ENCODE measurements at regions not wholly inside any gene's neighbourhood (a gene's known extent, or its start where the extent isn't known, plus 50 kb on each side); places are given as distances from the start of the nearest gene placed in this dataset.

GRCh38 chr4:23068287-23068686, 375.6 kb downstream of the GBA3 start:
- Histone ChIP-seq H3K9me3 (ENCODE audit: control insufficient read depth, low read length) (no peaks in the 10 kb centered on the region), H3K27me3 (ENCODE audit: control insufficient read depth, insufficient read depth, low read length, poor library complexity, severe bottlenecking) (no peaks in the 10 kb centered on the region), H3K27ac (ENCODE audit: insufficient read depth, low read depth, low read length, poor library complexity, severe bottlenecking) (no peak overlapping the region), H3K4me3 (ENCODE audit: insufficient read depth, low read depth, low read length) (no peak overlapping the region), H3K36me3 (ENCODE audit: control insufficient read depth, insufficient read depth, low read length) (no peaks in the 10 kb centered on the region), H3K4me1 (ENCODE audit: control insufficient read depth, insufficient read depth, low read length) (no peaks in the 10 kb centered on the region)
- 93 to 97% methylated on average over 4 to 5 of the region's 5 CpGs for WGBS, 2 experiments

GRCh38 chr4:23062188-23062587, 369.5 kb downstream of the GBA3 start:
- Histone ChIP-seq H3K27me3 (ENCODE audit: control insufficient read depth, insufficient read depth, low read length, poor library complexity, severe bottlenecking) (no peaks in the 10 kb centered on the region), H3K4me3 (ENCODE audit: insufficient read depth, low read depth, low read length) (no peak overlapping the region), H3K36me3 (ENCODE audit: control insufficient read depth, insufficient read depth, low read length) (no peaks in the 10 kb centered on the region), H3K4me1 (ENCODE audit: control insufficient read depth, insufficient read depth, low read length) (peaks cover 3% of the 10 kb centered on the region), H3K9me3 (ENCODE audit: control insufficient read depth, low read length) (no peaks in the 10 kb centered on the region), H3K27ac (ENCODE audit: insufficient read depth, low read depth, low read length, poor library complexity, severe bottlenecking) (no peak overlapping the region)
- WGBS, 2 experiments, result 83 to 96% methylated on average over 2 of the region's 2 CpGs

- Histone ChIP-seq H3K36me3 (ENCODE audit: control insufficient read depth, insufficient read depth, low read length) (no peaks in the 10 kb centered on the region), H3K4me1 (ENCODE audit: control insufficient read depth, insufficient read depth, low read length) (peaks cover 3% of the 10 kb centered on the region), H3K27ac (ENCODE audit: insufficient read depth, low read depth, low read length, poor library complexity, severe bottlenecking) (no peak overlapping the region), H3K9me3 (ENCODE audit: control insufficient read depth, low read length) (no peaks in the 10 kb centered on the region), H3K27me3 (ENCODE audit: control insufficient read depth, insufficient read depth, low read length, poor library complexity, severe bottlenecking) (no peaks in the 10 kb centered on the region), H3K4me3 (ENCODE audit: insufficient read depth, low read depth, low read length) (no peak overlapping the region)
- 96 to 97% methylated on average over 3 of the region's 3 CpGs for WGBS, 2 experiments
Measured at GRCh38 chr4:23061431-23061830, 368.7 kb downstream of the GBA3 start.

- WGBS, 2 experiments, result 79 to 93% methylated on average over 1 of the region's 1 CpG
- Histone ChIP-seq H3K36me3 (ENCODE audit: control insufficient read depth, insufficient read depth, low read length) (no peaks in the 10 kb centered on the region), H3K4me3 (ENCODE audit: insufficient read depth, low read depth, low read length) (no peak overlapping the region), H3K27me3 (ENCODE audit: control insufficient read depth, insufficient read depth, low read length, poor library complexity, severe bottlenecking) (no peaks in the 10 kb centered on the region), H3K4me1 (ENCODE audit: control insufficient read depth, insufficient read depth, low read length) (peaks cover 3% of the 10 kb centered on the region), H3K27ac (ENCODE audit: insufficient read depth, low read depth, low read length, poor library complexity, severe bottlenecking) (no peak overlapping the region), H3K9me3 (ENCODE audit: control insufficient read depth, low read length) (no peaks in the 10 kb centered on the region)
Measured at GRCh38 chr4:23060776-23061175, 368.0 kb downstream of the GBA3 start.

GRCh38 chr4:23058165-23058776, 365.5 kb downstream of the GBA3 start:
- no peak overlapping the region for H3K27ac ChIP-seq (ENCODE audit: insufficient read depth, low read depth, low read length, poor library complexity, severe bottlenecking)
- H3K9me3 ChIP-seq (ENCODE audit: control insufficient read depth, low read length), result no peaks in the 10 kb centered on the region
- peaks cover 3% of the 10 kb centered on the region for H3K4me1 ChIP-seq (ENCODE audit: control insufficient read depth, insufficient read depth, low read length)
- no peak overlapping the region for H3K4me3 ChIP-seq (ENCODE audit: insufficient read depth, low read depth, low read length)
- H3K36me3 ChIP-seq (ENCODE audit: control insufficient read depth, insufficient read depth, low read length), result no peaks in the 10 kb centered on the region
- no peaks in the 10 kb centered on the region for H3K27me3 ChIP-seq (ENCODE audit: control insufficient read depth, insufficient read depth, low read length, poor library complexity, severe bottlenecking)

- Histone ChIP-seq H3K9me3 (ENCODE audit: control insufficient read depth, low read length) (no peaks in the 10 kb centered on the region), H3K36me3 (ENCODE audit: control insufficient read depth, insufficient read depth, low read length) (no peaks in the 10 kb centered on the region), H3K4me1 (ENCODE audit: control insufficient read depth, insufficient read depth, low read length) (no peaks in the 10 kb centered on the region), H3K27ac (ENCODE audit: insufficient read depth, low read depth, low read length, poor library complexity, severe bottlenecking) (no peak overlapping the region), H3K4me3 (ENCODE audit: insufficient read depth, low read depth, low read length) (no peak overlapping the region), H3K27me3 (ENCODE audit: control insufficient read depth, insufficient read depth, low read length, poor library complexity, severe bottlenecking) (no peaks in the 10 kb centered on the region)
Measured at GRCh38 chr4:23041501-23041900, 348.8 kb downstream of the GBA3 start.

DNA sequence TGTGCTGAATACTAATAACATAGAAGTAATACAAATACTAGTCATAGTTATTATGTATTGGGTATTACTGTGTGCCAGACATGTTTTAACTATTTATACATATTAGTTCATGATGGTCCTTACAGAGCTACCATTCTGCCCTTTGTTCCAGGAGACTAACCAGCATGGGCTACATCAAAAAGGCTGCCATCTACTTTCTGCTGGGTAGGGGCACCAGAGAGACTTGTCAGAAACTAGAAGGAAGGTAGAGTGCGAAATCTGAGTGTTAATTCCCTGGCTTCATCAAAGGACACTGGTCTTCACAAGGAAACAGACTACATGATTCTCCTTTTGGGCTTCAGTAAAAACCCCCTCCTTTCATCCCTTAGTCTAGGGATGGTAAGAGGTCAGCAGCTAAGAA, 347.8 kb downstream of the GBA3 start:
- whole genome bisulfite sequencing, 2 experiments, result 90 to 93% methylated on average over 1 of the region's 1 CpG
- Histone ChIP-seq H3K9me3 (ENCODE audit: control insufficient read depth, low read length) (no peaks in the 10 kb centered on the region), H3K27ac (ENCODE audit: insufficient read depth, low read depth, low read length, poor library complexity, severe bottlenecking) (no peak overlapping the region), H3K36me3 (ENCODE audit: control insufficient read depth, insufficient read depth, low read length) (no peaks in the 10 kb centered on the region), H3K27me3 (ENCODE audit: control insufficient read depth, insufficient read depth, low read length, poor library complexity, severe bottlenecking) (no peaks in the 10 kb centered on the region), H3K4me3 (ENCODE audit: insufficient read depth, low read depth, low read length) (no peak overlapping the region), H3K4me1 (ENCODE audit: control insufficient read depth, insufficient read depth, low read length) (no peaks in the 10 kb centered on the region)

DNA sequence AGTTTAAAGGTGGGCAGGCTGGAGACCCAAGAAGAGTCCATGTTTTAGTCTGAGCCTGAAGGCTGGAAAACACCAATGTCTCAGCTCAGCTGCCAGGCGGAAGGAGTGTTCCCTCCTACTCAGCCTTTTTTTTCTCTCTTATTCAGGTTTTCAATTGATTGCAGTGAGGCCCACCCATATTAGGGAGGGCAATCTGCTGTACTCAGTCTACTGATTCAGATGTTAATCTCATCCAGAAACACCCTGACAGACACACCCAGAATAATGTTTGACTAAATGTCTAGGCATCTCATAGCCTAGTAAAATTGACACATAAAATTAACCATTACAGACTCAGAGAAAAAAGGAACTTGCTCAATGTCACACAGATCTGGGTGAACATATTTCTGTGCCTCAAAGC, 347.1 kb downstream of the GBA3 start:
- Histone ChIP-seq H3K9me3 (ENCODE audit: control insufficient read depth, low read length) (no peaks in the 10 kb centered on the region), H3K27ac (ENCODE audit: insufficient read depth, low read depth, low read length, poor library complexity, severe bottlenecking) (no peak overlapping the region), H3K36me3 (ENCODE audit: control insufficient read depth, insufficient read depth, low read length) (no peaks in the 10 kb centered on the region), H3K27me3 (ENCODE audit: control insufficient read depth, insufficient read depth, low read length, poor library complexity, severe bottlenecking) (no peaks in the 10 kb centered on the region), H3K4me3 (ENCODE audit: insufficient read depth, low read depth, low read length) (no peak overlapping the region), H3K4me1 (ENCODE audit: control insufficient read depth, insufficient read depth, low read length) (no peaks in the 10 kb centered on the region)
- 67 to 70% methylated on average over 1 of the region's 1 CpG for whole genome bisulfite sequencing, 2 experiments

DNA sequence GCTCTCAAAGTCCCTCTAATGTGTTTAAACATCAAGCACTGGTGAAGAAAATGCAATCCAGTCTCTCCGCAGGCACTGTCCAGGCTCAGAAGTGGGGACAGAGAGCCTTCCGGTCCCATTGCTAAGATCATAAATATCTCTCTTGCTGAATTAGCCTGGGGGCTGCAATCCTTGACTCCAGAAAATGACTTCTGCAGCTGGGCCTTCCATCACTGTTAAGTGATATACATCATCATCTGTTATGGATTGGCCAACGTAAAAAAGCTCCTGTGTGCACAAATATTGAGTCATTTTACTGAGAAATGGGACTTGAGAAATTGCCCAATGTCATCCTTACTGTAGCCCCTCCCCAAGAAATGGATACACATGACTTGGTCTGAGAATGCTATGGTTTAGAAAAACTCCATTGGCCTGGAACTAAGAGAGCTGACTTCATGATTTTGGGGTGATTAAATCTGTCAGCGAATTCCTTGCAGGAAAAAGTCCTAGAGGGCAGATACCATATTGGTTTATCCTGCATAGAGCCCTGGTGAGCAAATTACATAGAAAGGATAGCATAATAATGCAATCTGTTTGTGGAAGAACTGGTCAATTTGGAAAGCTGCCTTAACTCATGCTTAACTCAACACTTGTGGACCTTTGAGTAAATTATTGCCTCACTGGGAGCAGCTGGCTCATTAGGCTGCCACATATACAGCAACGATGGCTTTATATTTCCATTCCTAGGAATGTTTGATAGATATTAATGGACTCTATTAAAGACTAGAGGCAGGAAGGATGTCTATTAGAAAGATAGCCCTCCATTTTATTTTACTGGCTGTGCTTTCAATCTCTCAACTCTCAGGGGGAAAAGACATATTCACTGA, 346.1 kb downstream of the GBA3 start:
- H3K4me1 ChIP-seq (ENCODE audit: control insufficient read depth, insufficient read depth, low read length), result no peaks in the 10 kb centered on the region
- H3K36me3 ChIP-seq (ENCODE audit: control insufficient read depth, insufficient read depth, low read length), result no peaks in the 10 kb centered on the region
- no peak overlapping the region for H3K4me3 ChIP-seq (ENCODE audit: insufficient read depth, low read depth, low read length)
- WGBS, 2 experiments, result 90 to 97% methylated on average over 5 of the region's 5 CpGs
- H3K9me3 ChIP-seq (ENCODE audit: control insufficient read depth, low read length), result no peaks in the 10 kb centered on the region
- H3K27me3 ChIP-seq (ENCODE audit: control insufficient read depth, insufficient read depth, low read length, poor library complexity, severe bottlenecking), result no peaks in the 10 kb centered on the region
- H3K27ac ChIP-seq (ENCODE audit: insufficient read depth, low read depth, low read length, poor library complexity, severe bottlenecking), result no peak overlapping the region

DNA sequence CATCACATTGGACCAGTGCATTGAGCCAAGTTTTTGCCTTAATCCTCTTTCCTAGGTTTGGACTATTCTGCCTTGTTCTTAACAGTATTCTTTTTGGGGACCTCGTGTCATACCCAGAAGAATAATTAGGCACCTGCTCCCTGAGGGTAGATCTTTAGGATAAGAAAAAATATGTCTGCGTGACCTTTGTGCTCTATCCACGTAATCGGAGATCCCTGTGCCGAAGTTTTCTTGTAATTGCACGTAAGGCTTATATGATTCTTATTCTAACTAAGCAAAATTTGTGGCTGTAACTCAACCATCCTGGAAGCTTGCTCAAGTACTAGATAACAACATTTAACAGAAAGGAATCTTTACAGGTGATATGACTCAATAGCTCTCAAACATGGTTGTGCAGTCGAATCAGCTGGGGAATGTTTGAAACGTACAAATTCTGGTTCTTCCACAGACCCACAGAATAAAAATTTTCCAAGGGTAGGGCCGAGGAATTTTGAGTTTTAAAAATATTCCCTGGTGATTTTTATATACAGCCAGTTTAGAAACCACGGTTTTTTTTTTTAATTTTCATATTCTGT, 344.3 kb downstream of the GBA3 start:
- Histone ChIP-seq H3K27me3 (ENCODE audit: control insufficient read depth, insufficient read depth, low read length, poor library complexity, severe bottlenecking) (no peaks in the 10 kb centered on the region), H3K27ac (ENCODE audit: insufficient read depth, low read depth, low read length, poor library complexity, severe bottlenecking) (no peak overlapping the region), H3K9me3 (ENCODE audit: control insufficient read depth, low read length) (no peaks in the 10 kb centered on the region), H3K36me3 (ENCODE audit: control insufficient read depth, insufficient read depth, low read length) (no peaks in the 10 kb centered on the region), H3K4me3 (ENCODE audit: insufficient read depth, low read depth, low read length) (no peak overlapping the region), H3K4me1 (ENCODE audit: control insufficient read depth, insufficient read depth, low read length) (no peaks in the 10 kb centered on the region)
- WGBS, 2 experiments, result 96 to 97% methylated on average over 8 to 9 of the region's 10 CpGs

Data from ectodermal cell (in vitro differentiated cells).